Embryonic facial prominence (tissue), 1 donor: ENCODE measurements at regions not wholly inside any gene's neighbourhood (a gene's known extent, or its start where the extent isn't known, plus 50 kb on each side); places are given as distances from the start of the nearest gene placed in this dataset.

Experiments used
- DNase-seq: peaks from one replicate; pipeline ENCODE4 v3.0.0-alpha.2; 2016; ENCODE audit errors: extremely low spot score

DNA sequence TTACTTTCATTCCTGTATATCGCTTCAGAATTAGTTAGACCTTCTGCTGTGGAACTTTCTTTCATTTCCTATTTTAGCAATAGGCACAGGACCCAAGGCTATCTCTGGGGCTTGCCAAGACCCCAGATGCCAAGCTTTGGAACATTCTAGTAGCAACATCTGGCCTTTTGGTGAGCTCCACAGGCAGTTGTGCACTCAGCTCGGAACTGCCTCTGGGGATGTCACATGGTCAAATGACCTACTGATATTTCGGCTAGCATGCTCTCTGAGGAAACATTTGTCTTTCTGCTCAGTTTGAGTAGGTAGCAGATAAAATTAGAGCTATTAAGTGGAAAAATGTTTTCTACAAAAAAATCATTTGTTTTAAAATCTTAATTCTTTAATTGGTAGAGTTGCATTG lies 76.6 kb upstream of the ITGA4 start:
- DNase-seq: no peak

DNA sequence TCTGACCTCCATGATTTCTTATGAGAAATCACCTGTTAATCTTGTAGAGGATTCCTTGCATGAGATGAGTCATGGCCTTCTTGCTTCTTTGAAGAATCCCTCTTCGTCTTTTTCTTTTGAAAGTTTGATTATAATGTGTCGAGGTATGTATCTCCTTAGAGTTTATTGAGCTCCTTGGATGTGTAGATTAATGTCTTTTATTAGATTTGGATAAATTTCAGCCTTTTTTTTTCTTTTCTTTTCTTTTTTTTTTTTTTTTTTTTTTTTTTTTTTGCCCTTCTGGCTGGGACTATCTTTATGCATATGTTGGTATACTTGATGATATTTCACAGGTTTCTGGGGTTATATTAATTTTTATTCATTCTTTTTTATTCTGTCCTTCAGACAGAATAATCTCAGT lies 72.3 kb upstream of the ITGA4 start:
- DNase-seq: no peak

DNA sequence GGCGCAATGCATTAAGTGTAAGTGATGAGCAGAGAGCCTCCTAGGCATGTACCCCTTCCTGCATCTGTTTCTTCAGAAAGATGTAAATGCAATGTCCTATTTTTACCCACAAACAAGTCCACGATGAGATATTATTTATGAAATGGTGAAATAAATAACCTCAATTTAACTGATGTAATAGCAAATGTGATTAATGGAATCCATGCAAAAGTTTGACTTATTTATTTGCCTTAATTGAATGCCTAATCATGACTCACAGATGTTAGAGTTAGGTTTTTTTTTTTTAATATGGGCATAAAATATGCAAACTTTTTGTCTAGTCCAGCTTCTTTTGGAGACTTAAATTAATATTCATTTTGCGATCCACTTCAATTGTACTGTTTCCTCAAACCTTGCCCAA lies 67.7 kb upstream of the ITGA4 start:
- no peak for DNase-seq

DNA sequence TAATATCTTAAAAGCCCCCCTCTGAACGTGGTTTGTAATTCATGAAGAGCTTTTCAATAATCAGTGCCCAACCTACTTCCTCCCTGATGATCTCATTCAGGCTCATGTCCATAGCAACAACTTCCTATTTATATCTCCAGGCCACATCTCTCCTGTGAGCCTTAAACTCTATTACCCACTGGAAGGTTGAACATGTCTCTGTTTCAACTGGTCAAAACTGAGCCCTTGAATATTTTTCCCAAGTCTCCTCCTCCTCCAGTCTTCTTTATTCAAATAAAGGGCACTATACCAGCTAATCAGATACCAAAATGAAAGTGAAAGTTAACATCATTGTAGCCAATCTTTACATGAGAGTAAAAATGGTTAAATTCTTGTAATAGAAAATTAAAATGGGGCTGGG lies 63.7 kb upstream of the ITGA4 start:
- peak; percentile 16 for DNase-seq

DNA sequence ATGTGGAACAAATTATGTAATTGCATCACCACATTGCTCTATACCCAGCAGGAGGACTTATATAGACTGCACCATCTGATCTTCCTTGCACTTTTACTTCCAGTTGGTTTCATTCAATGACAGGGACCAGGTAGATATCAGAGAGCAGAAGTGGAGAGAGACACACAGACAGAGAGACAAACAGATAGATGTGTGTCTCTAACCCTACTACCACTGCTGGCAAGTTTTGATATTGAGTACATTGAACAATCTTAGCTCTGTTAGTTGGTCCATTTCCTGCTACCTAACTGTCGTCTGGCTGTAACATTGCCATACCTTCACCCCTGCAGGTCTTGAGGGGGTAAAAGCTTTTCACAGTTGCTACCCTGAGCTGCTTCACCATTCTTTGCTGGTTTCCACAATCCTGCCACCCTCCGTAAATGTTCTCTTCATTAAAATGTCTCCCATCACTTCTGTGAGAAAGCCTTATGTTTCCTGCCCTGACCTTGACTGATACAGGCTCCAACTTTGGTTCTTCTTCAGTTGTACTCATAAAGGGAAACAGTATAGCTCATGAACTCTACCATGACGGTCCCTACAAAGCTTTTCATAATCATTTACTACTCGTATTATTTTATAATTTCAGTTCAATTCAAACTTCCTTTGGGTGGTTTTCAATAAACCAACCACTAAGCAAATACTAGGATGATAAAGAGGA lies 62.3 kb upstream of the ITGA4 start:
- no peak for DNase-seq

DNA sequence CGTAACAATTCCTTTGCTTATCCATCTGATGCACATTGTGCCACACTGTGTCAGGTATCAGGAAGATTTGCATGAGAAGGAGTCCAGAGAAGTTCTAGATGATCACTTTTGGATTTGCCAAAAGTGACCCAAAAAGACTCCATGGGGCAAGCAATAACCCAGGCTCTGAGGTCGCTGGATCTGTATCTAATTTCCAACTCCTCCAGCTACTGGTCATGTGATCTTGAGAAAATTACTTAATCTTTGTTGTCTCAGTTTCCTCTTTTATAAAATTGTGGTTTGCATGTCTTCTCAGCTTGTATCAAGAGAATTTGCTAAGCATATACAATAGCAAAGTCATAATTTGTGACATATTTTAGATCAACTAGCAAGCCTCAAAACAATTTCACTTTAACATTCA lies 61.3 kb upstream of the ITGA4 start:
- no peak for DNase-seq

DNA sequence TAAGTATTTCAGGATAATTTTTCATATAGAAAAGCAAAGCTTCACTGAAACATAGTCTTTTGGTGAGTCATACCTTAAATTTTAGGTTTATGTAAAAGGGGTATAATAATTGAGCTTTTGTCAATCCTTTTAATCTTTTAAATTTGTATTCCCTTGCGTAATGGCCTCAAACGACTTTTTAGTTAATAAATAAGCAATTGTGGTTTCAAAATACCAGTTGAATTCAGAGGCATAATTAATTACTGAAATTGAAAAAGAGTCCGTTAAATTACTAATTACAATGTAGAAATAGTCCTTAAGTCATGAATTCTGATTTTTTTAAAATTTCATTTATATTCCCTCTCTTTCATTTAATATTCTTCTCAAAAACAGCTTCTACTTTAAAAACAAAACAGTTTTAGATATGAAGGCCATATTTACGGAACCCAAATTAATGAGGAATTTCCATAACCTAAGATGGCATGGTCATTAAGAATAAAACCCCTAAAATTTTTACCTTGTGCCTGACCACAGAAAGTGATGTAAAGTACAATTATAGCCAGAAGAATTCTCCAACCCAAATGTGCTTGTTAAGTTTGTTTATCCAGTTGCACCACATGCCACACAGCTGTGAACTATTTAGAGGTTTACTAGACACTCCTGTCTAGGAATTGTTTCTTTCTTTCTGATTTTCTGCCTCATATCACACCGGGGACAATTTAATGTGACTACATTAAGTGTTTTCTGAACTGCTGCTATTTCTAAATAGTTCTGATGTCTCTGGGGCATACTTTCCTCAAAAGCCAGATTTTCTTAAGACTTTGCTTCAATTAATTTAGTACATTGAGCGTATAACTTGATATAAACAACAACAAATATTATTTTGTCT lies 60.7 kb upstream of the ITGA4 start:
- DNase-seq: no peak

DNA sequence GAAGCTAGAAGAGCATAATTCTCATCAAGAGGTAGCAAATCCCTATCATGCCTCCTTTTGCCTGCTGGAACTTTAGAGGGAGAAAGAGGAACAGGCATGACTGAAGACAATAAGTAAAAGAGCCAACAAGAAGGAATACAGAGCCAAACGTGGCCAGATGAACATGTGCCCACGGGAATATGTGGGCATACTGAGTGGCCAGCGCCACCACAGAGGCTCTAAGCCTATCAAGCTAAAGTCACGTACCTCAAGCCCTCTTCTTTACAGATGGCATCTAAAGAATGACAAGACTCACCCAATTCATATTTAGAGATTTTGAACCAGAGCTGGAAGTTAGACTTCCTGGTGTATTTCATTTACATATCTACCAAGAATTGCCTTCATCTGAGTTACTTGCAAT lies 59.9 kb upstream of the ITGA4 start:
- no peak for DNase-seq

DNA sequence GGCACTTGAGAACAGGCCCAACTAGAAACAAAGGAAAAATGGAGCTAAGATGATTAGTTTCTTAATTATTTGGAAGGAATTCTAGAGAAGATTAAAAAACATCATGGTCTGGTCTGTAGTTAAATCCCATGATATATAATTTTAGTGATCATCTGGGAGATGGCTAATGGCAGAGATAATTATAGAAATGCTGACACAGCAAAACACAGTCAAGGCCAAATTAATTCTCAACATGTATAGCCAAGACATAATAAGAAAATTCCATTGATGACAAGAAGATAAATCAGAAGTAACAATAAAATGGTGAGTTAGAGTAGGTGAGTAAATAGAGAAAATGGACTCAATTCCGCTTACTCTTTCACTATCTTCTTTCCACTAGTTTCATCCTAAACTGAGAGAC lies 59.2 kb upstream of the ITGA4 start:
- no peak for DNase-seq

DNA sequence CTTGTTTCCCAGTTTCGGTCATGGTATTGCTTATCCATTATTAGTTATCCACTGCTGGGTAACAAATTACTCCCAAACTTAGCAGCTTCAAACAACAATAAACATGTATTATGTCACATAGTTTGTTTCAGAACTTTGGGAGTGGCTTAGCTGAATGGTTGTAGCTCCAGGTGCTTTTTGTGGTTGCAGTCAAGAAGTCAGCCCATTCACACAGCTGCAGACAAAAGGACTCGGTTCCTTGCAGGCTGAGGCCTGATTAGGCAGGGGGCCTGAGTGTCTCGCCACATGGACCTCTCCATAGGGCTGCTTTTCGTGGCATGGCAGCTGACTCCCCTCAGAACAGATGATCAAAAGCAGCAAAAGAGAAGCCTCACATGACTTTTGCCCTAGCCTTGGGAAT lies 58.2 kb upstream of the ITGA4 start:
- DNase-seq: no peak

DNA sequence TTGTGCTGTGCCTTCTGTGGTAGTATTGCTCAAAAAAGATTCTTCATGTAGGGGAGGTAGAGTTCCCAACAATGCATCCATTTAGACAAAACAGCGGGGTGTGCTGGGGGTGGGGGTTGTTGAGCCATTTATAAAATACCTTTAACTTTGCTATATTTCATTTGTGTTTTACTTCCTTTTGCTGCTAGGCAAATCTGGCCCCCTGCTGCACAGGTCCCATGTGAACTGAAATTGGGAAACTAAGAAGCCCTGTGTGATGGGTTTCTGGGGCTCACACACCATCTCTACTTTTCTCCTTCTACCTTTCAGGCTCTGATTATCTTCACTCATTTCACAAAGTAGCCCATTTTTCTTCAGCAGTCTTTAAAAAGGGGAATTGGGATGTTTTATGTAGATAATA lies 52.7 kb upstream of the ITGA4 start:
- no peak for DNase-seq

DNA sequence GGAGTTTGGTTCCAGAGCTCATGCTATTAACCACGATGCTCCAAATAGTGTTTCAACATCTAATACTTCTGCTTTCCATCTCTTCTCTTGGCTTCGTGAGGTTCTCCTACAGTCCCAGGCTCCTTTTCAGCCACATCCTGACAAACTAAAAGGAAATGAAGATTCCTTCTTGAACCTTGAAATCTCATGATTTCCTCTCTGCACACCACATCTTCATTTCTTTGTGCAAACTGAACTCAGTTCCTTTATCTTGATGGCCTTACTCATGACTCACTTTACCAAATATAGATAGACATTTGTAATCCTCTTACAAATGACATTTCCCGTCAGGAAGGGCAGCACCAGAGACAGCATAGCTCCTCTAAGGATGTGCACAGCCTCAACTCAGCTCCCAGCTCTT lies 50.0 kb upstream of the ITGA4 start:
- DNase-seq: no peak
